Astrocyte (in vitro differentiated cells and primary cell): ENCODE measurements at regions not wholly inside any gene's neighbourhood (a gene's known extent, or its start where the extent isn't known, plus 50 kb on each side); places are given as distances from the start of the nearest gene placed in this dataset.

ENCODE experiments used
- DNase-seq: peaks from one replicate; pipeline ENCODE4 v3.0.0-alpha.2; 2010; ENCODE audit warnings: low read depth
- FAIRE-seq: peaks from 2 replicates; lab custom pipeline; 2011; peaks lifted over from hg19 to GRCh38; lab: Jason Lieb, UNC
- H2AFZ ChIP-seq: 2 replicates; pipeline ENCODE4 v1.6.0; 2012; ENCODE audit warnings: low read depth, low read length, inconsistent platforms
- H3K27ac ChIP-seq: 2 replicates; pipeline ENCODE4 v1.5.1; 2011; ENCODE audit warnings: low read depth, low read length, inconsistent platforms
- H3K27me3 ChIP-seq: 2 replicates; pipeline ENCODE4 v1.6.0; 2011; ENCODE audit warnings: low read length, inconsistent platforms; ENCODE audit not compliant: insufficient read depth
- H3K36me3 ChIP-seq: 2 replicates; pipeline ENCODE4 v1.5.1; 2011; ENCODE audit warnings: low read length, inconsistent platforms; ENCODE audit not compliant: insufficient read depth
- H3K4me1 ChIP-seq: 2 replicates; pipeline ENCODE4 v1.5.1; 2011; ENCODE audit warnings: low read length, inconsistent platforms; ENCODE audit not compliant: insufficient read depth
- H3K4me2 ChIP-seq: 2 replicates; pipeline ENCODE4 v1.6.0; 2012; ENCODE audit warnings: low read length, inconsistent platforms
- H3K4me3 ChIP-seq: 2 replicates; pipeline ENCODE4 v1.5.1; 2011; ENCODE audit warnings: low read depth, mild to moderate bottlenecking, low read length, inconsistent platforms; ENCODE audit not compliant: insufficient read depth
- H3K79me2 ChIP-seq: 2 replicates; pipeline ENCODE4 v1.6.0; 2012; ENCODE audit warnings: mild to moderate bottlenecking, low read length, inconsistent platforms; ENCODE audit not compliant: insufficient read depth
- H3K9ac ChIP-seq: 2 replicates; pipeline ENCODE4 v1.6.0; 2012; ENCODE audit warnings: mild to moderate bottlenecking, low read length, inconsistent platforms
- H3K9me3 ChIP-seq: 2 replicates; pipeline ENCODE4 v1.5.1; 2012; ENCODE audit warnings: low read depth, mild to moderate bottlenecking, low read length, inconsistent platforms; ENCODE audit not compliant: insufficient read depth
- H4K20me1 ChIP-seq: 2 replicates; pipeline ENCODE4 v1.6.0; 2012; ENCODE audit warnings: low read length, inconsistent platforms; ENCODE audit not compliant: insufficient read depth
- H3K27ac Mint-ChIP-seq: one replicate; pipeline ENCODE4 v1.8.0; 2021; ENCODE audit warnings: mild to moderate bottlenecking, mixed read lengths; ENCODE audit not compliant: unreplicated experiment
- H3K27me3 Mint-ChIP-seq: one replicate; pipeline ENCODE4 v1.8.0; 2021; ENCODE audit warnings: low read depth, mixed read lengths; ENCODE audit not compliant: unreplicated experiment
- H3K36me3 Mint-ChIP-seq: one replicate; pipeline ENCODE4 v1.8.0; 2021; ENCODE audit warnings: low read depth, mixed read lengths; ENCODE audit not compliant: unreplicated experiment
- H3K4me1 Mint-ChIP-seq: one replicate; pipeline ENCODE4 v1.8.0; 2021; ENCODE audit warnings: low read depth, mixed read lengths; ENCODE audit not compliant: unreplicated experiment
- H3K4me3 Mint-ChIP-seq: one replicate; pipeline ENCODE4 v1.8.0; 2021; ENCODE audit warnings: mild to moderate bottlenecking, moderate library complexity, mixed read lengths; ENCODE audit not compliant: unreplicated experiment
- H3K9me3 Mint-ChIP-seq: one replicate; pipeline ENCODE4 v1.8.0; 2021; ENCODE audit warnings: mild to moderate bottlenecking, mixed read lengths; ENCODE audit not compliant: unreplicated experiment
- CTCF ChIP-seq: IDR thresholded peaks from 2 replicates; pipeline ENCODE4 v1.5.1; 2011; ENCODE audit warnings: low read depth, mild to moderate bottlenecking, inconsistent platforms, low read length, moderate library complexity; ENCODE audit not compliant: insufficient read depth
- EZH2 ChIP-seq: IDR thresholded peaks from 2 replicates; pipeline ENCODE4 v1.6.1; 2012; ENCODE audit warnings: mild to moderate bottlenecking, low read length, inconsistent platforms; ENCODE audit not compliant: insufficient read depth

- peaks cover 83% of the 10 kb centered on the region for H4K20me1 ChIP-seq
- Mint-ChIP-seq H3K27me3 (no peaks in the 10 kb centered on the region), H3K27ac (peak overlapping the region; percentile 69), H3K4me3 (no peak overlapping the region), H3K4me1 (peaks cover 67% of the 10 kb centered on the region), H3K9me3 (no peaks in the 10 kb centered on the region), H3K36me3 (peaks cover 12% of the 10 kb centered on the region)
- no peak overlapping the region for H3K4me2 ChIP-seq
- TF ChIP-seq EZH2 (no peak), CTCF (no peak)
- H3K4me1 ChIP-seq, result peaks cover 91% of the 10 kb centered on the region
- no peak overlapping the region for H2AFZ ChIP-seq
- no peaks in the 10 kb centered on the region for H3K27me3 ChIP-seq
- no peak overlapping the region for H3K4me3 ChIP-seq
- H3K27ac ChIP-seq, result no peak overlapping the region
- peaks cover 5% of the 10 kb centered on the region for H3K36me3 ChIP-seq
- FAIRE-seq (no peak), DNase-seq (no peak)
- H3K9me3 ChIP-seq, result no peaks in the 10 kb centered on the region
- H3K79me2 ChIP-seq, result peaks cover 98% of the 10 kb centered on the region
- no peak overlapping the region for H3K9ac ChIP-seq
These were observed 56.0 kb downstream of the NCOR2 start for GRCh38 chr12:124511259-124511985.

GRCh38 chr12:124510301-124510970 lies 57.0 kb downstream of the NCOR2 start:
- Mint-ChIP-seq H3K4me1 (peaks cover 67% of the 10 kb centered on the region), H3K27ac (peak overlapping the region; percentile 84), H3K4me3 (peak overlapping the region; percentile 20), H3K9me3 (no peaks in the 10 kb centered on the region), H3K27me3 (no peaks in the 10 kb centered on the region), H3K36me3 (peaks cover 13% of the 10 kb centered on the region)
- no peaks in the 10 kb centered on the region for H3K9me3 ChIP-seq
- no peaks in the 10 kb centered on the region for H3K27me3 ChIP-seq
- peaks cover 83% of the 10 kb centered on the region for H4K20me1 ChIP-seq
- H3K27ac ChIP-seq, result peak overlapping the region; percentile 49
- no peak overlapping the region for H3K4me3 ChIP-seq
- H3K36me3 ChIP-seq, result peaks cover 1% of the 10 kb centered on the region
- peak overlapping the region; percentile 64 for H3K9ac ChIP-seq
- H3K79me2 ChIP-seq, result peaks cover 97% of the 10 kb centered on the region
- no peak overlapping the region for H2AFZ ChIP-seq
- H3K4me2 ChIP-seq, result peak overlapping the region; percentile 72
- H3K4me1 ChIP-seq, result peaks cover 89% of the 10 kb centered on the region
- FAIRE-seq (no peak), DNase-seq (no peak)
- no peak for TF ChIP-seq EZH2
- no peak for TF ChIP-seq CTCF
